ENCODE measurements at regions not wholly inside any gene's neighbourhood (a gene's known extent, or its start where the extent isn't known, plus 50 kb on each side); places are given as distances from the start of the nearest gene placed in this dataset.
A peak's percentile ranks its signal among the peaks of the same experiment; 100 is the strongest.
"Not testable (repeated sequence)": the region's sequence is repeated elsewhere in the genome, so short reads cannot be mapped to it uniquely, and the experiment has no call there.

GRCh38 chrX:63551856-63552255 lies 200.7 kb upstream of the SPIN4 start:
- no peak for DNase-seq (ENCODE audit: low spot score)
- no peak for TF ChIP-seq CTCF (IDR thresholded peaks at IDR 0.05; ENCODE audit: borderline replicate concordance, control extremely low read depth, extremely low read depth, insufficient read depth, missing control alignments)
- in situ Hi-C loops (cut with MboI; ENCODE audit: low sequenced_read_pairs, unreplicated experiment): no loop called here

GRCh38 chrX:63530654-63531053 lies 179.5 kb upstream of the SPIN4 start:
- in situ Hi-C loops (cut with MboI; ENCODE audit: low sequenced_read_pairs, unreplicated experiment): no loop called here
- DNase-seq (ENCODE audit: low spot score): no peak
- TF ChIP-seq CTCF (IDR thresholded peaks at IDR 0.05; ENCODE audit: borderline replicate concordance, control extremely low read depth, extremely low read depth, insufficient read depth, missing control alignments): no peak

- in situ Hi-C loops (cut with MboI; ENCODE audit: low sequenced_read_pairs, unreplicated experiment): no loop called here
- no peak for TF ChIP-seq CTCF (IDR thresholded peaks at IDR 0.05; ENCODE audit: borderline replicate concordance, control extremely low read depth, extremely low read depth, insufficient read depth, missing control alignments)
- no peak for DNase-seq (ENCODE audit: low spot score)
These were observed 178.8 kb upstream of the SPIN4 start for GRCh38 chrX:63529961-63530360.

- no peak for DNase-seq (ENCODE audit: low spot score)
- in situ Hi-C loops (cut with MboI; ENCODE audit: low sequenced_read_pairs, unreplicated experiment): no loop called here
These were observed 175.7 kb upstream of the SPIN4 start for GRCh38 chrX:63526863-63527262.

GRCh38 chrX:63525491-63525890 lies 174.4 kb upstream of the SPIN4 start:
- DNase-seq (ENCODE audit: low spot score): peak; percentile 9
- in situ Hi-C loops (cut with MboI; ENCODE audit: low sequenced_read_pairs, unreplicated experiment): no loop called here
- no peak for TF ChIP-seq CTCF (IDR thresholded peaks at IDR 0.05; ENCODE audit: borderline replicate concordance, control extremely low read depth, extremely low read depth, insufficient read depth, missing control alignments)

More at GRCh38 chrX:63526863-63527262, 175.7 kb upstream of the SPIN4 start:
- no peak for TF ChIP-seq CTCF (IDR thresholded peaks at IDR 0.05; ENCODE audit: borderline replicate concordance, control extremely low read depth, extremely low read depth, insufficient read depth, missing control alignments)

- DNase-seq (ENCODE audit: low spot score); in situ Hi-C loops (cut with MboI; ENCODE audit: low sequenced_read_pairs, unreplicated experiment): not testable (repeated sequence)
These were observed 168.2 kb upstream of the SPIN4 start for GRCh38 chrX:63519368-63519767.

GRCh38 chrX:63514569-63515080 lies 163.5 kb upstream of the SPIN4 start:
- TF ChIP-seq CTCF (IDR thresholded peaks at IDR 0.05; ENCODE audit: borderline replicate concordance, control extremely low read depth, extremely low read depth, insufficient read depth, missing control alignments): no peak
- in situ Hi-C loops (cut with MboI; ENCODE audit: low sequenced_read_pairs, unreplicated experiment): no loop called here
- DNase-seq (ENCODE audit: low spot score): no peak

All from GM13976 (cell line).